ENCODE measurements at regions not wholly inside any gene's neighbourhood (a gene's known extent, or its start where the extent isn't known, plus 50 kb on each side); places are given as distances from the start of the nearest gene placed in this dataset.

DNA sequence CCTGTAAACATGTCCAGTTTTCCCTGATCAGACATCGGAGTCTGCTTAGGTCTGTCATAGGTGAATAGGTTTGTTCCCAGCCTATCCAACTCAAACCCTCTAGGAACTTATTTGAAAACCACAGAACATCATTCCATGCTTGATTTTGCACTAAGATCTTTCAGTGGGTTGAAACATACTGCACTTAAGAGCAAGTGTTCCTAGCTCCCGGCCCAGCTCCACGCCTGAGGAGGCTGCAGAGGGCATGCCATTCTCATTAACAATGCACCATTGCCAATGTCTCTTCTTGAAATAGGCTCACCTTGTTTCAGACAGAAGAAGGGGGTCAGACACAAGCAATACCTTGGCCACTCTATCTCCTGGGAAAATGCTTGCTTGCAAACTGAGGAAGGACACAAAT, 78.0 kb upstream of the EGR2 start:
- 98% methylated on average over 3 of the region's 3 CpGs for WGBS (ENCODE audit: low lambda C conversion rate, missing lambda C conversion rate)
- Histone ChIP-seq H3K4me2 (no peak overlapping the region), H3K4me1 (ENCODE audit: insufficient read depth) (no peaks in the 10 kb centered on the region), H3K9me2 (replicated peaks; ENCODE audit: insufficient read depth) (no peaks in the 10 kb centered on the region), H4K20me1 (ENCODE audit: insufficient read depth, poor library complexity, severe bottlenecking) (no peaks in the 10 kb centered on the region), H3K9me3 (ENCODE audit: low read depth) (no peaks in the 10 kb centered on the region), H3K79me2 (no peaks in the 10 kb centered on the region), H3K27me3 (no peaks in the 10 kb centered on the region), H2AFZ (no peak overlapping the region), H3K27ac (no peak overlapping the region), H3K36me3 (replicated peaks; ENCODE audit: insufficient read depth, low read depth) (no peaks in the 10 kb centered on the region), H3K4me3 (no peak overlapping the region)
- TF ChIP-seq CTCF (IDR thresholded peaks at IDR 0.05; ENCODE audit: poor library complexity) (no peak), EZH2phosphoT487 (IDR thresholded peaks at IDR 0.05; ENCODE audit: low read depth, severe bottlenecking, unreplicated experiment) (no peak), EZH2 (IDR thresholded peaks at IDR 0.05; ENCODE audit: borderline replicate concordance) (no peak)
- DNase-seq (ENCODE audit: low spot score) = no peak

DNA sequence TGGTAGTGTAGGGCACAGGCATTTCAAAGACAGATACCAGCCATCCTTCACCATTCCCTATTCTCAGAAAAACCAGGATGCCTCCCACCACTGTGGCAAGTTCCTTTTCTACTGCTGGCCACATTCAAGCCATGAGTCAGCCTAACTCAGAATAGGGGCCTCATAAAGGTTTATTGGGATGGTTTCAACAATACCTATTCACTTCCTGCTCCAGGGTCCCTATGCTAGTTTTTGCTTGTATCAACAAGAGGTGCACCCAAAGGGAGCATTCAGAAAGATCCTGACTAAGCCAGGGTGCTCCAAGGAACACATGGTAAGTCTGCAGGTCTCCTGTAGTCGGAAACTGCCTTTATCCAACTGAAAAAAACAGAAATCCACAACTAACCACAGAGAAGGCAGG, 76.9 kb upstream of the EGR2 start:
- Histone ChIP-seq H3K4me2 (no peak overlapping the region), H4K20me1 (ENCODE audit: insufficient read depth, poor library complexity, severe bottlenecking) (no peaks in the 10 kb centered on the region), H3K4me3 (no peak overlapping the region), H3K79me2 (no peaks in the 10 kb centered on the region), H3K9me3 (ENCODE audit: low read depth) (no peaks in the 10 kb centered on the region), H3K27ac (no peak overlapping the region), H3K9me2 (replicated peaks; ENCODE audit: insufficient read depth) (no peaks in the 10 kb centered on the region), H3K36me3 (replicated peaks; ENCODE audit: insufficient read depth, low read depth) (no peaks in the 10 kb centered on the region), H2AFZ (no peak overlapping the region), H3K4me1 (ENCODE audit: insufficient read depth) (no peaks in the 10 kb centered on the region), H3K27me3 (no peaks in the 10 kb centered on the region)
- 91% methylated on average over 1 of the region's 1 CpG for WGBS (ENCODE audit: low lambda C conversion rate, missing lambda C conversion rate)
- no peak for TF ChIP-seq EZH2phosphoT487 (IDR thresholded peaks at IDR 0.05; ENCODE audit: low read depth, severe bottlenecking, unreplicated experiment)
- TF ChIP-seq EZH2 (IDR thresholded peaks at IDR 0.05; ENCODE audit: borderline replicate concordance) = no peak
- TF ChIP-seq CTCF (IDR thresholded peaks at IDR 0.05; ENCODE audit: poor library complexity) = no peak
- no peak for DNase-seq (ENCODE audit: low spot score)

- Histone ChIP-seq H3K36me3 (replicated peaks; ENCODE audit: insufficient read depth, low read depth) (no peaks in the 10 kb centered on the region), H2AFZ (no peak overlapping the region), H3K4me2 (no peak overlapping the region), H3K27ac (no peak overlapping the region), H3K4me1 (ENCODE audit: insufficient read depth) (no peaks in the 10 kb centered on the region), H3K79me2 (no peaks in the 10 kb centered on the region), H3K4me3 (no peak overlapping the region), H3K27me3 (no peaks in the 10 kb centered on the region), H4K20me1 (ENCODE audit: insufficient read depth, poor library complexity, severe bottlenecking) (no peaks in the 10 kb centered on the region), H3K9me2 (replicated peaks; ENCODE audit: insufficient read depth) (no peaks in the 10 kb centered on the region), H3K9me3 (ENCODE audit: low read depth) (no peaks in the 10 kb centered on the region)
- no peak for DNase-seq (ENCODE audit: low spot score)
- no peak for TF ChIP-seq CTCF (IDR thresholded peaks at IDR 0.05; ENCODE audit: poor library complexity)
- TF ChIP-seq EZH2 (IDR thresholded peaks at IDR 0.05; ENCODE audit: borderline replicate concordance) = no peak
- no peak for TF ChIP-seq EZH2phosphoT487 (IDR thresholded peaks at IDR 0.05; ENCODE audit: low read depth, severe bottlenecking, unreplicated experiment)
- WGBS (ENCODE audit: low lambda C conversion rate, missing lambda C conversion rate) = 72% methylated on average over 2 of the region's 2 CpGs
Observed at GRCh38 chr10:62890395-62890794, 74.2 kb upstream of the EGR2 start.

DNA sequence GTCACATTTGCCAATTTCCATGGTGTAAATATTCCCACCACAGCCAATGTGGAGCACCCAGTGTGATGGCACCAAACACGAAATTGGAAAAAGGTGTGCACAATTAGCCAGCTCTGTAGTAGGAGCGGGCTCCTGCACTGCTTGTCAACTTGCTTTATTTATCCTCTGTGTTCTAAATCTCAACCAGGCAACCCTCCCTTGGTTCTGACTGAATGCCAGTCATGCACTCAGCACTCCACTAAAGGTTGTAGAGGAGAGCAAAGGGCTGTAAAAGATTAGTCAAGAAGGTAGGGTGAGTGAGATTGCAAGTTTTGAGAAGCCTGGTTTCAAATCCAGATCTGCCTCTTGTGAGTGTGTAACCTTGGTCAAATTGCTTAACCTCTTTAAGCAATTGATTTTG, 71.5 kb upstream of the EGR2 start:
- WGBS (ENCODE audit: low lambda C conversion rate, missing lambda C conversion rate) = 82% methylated on average over 2 of the region's 2 CpGs
- no peaks in the 10 kb centered on the region for H3K9me2 ChIP-seq (replicated peaks; ENCODE audit: insufficient read depth)
- no peaks in the 10 kb centered on the region for H3K4me1 ChIP-seq (ENCODE audit: insufficient read depth)
- no peak overlapping the region for H3K27ac ChIP-seq
- no peak overlapping the region for H3K4me2 ChIP-seq
- no peak for DNase-seq (ENCODE audit: low spot score)
- H2AFZ ChIP-seq = no peak overlapping the region
- no peaks in the 10 kb centered on the region for H3K79me2 ChIP-seq
- TF ChIP-seq EZH2 (IDR thresholded peaks at IDR 0.05; ENCODE audit: borderline replicate concordance) = no peak
- no peak for TF ChIP-seq EZH2phosphoT487 (IDR thresholded peaks at IDR 0.05; ENCODE audit: low read depth, severe bottlenecking, unreplicated experiment)
- no peak for TF ChIP-seq CTCF (IDR thresholded peaks at IDR 0.05; ENCODE audit: poor library complexity)
- no peaks in the 10 kb centered on the region for H3K36me3 ChIP-seq (replicated peaks; ENCODE audit: insufficient read depth, low read depth)
- no peaks in the 10 kb centered on the region for H3K9me3 ChIP-seq (ENCODE audit: low read depth)
- H3K27me3 ChIP-seq = peaks cover 2% of the 10 kb centered on the region
- H4K20me1 ChIP-seq (ENCODE audit: insufficient read depth, poor library complexity, severe bottlenecking) = no peaks in the 10 kb centered on the region
- H3K4me3 ChIP-seq = no peak overlapping the region

All from hepatocyte (in vitro differentiated cells).